ENCODE measurements at regions not wholly inside any gene's neighbourhood (a gene's known extent, or its start where the extent isn't known, plus 50 kb on each side); places are given as distances from the start of the nearest gene placed in this dataset.

DNA sequence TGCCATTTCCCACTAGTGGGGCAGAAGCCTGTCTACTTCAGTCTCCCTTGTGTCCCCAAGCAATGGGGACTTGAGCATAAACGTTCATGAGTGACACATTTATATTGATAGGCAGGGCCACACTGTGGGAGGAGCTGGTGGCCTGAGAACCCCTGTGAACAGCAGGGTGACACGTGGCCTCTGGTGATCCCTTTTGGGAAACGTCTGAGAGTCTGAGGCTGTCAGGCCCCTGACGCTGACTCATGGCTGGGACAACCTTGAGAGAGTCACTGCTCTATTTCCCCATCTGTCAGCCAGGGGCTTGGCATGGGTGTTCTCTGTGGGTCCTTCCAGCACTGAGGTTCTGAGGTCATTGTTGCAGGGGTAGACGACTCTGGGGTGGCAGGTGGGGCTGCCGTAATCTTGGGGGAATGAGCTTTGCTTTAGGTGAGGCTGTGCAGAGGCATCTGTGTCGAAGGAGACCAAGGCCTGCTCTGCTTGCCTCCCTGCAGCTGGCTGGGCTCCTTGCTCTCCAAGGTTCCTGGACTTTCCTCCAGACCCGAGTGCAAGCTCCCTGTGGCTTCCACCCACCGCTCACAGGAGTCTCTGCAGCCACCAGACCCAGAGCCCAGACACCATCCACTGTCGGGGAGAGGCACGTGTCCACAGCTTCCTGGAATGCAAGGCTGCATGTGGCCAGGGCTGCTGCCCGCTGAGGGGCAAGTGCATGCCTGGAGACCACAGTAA lies 54.7 kb downstream of the SMIM38 start:
- TF ChIP-seq, protein P1, sequence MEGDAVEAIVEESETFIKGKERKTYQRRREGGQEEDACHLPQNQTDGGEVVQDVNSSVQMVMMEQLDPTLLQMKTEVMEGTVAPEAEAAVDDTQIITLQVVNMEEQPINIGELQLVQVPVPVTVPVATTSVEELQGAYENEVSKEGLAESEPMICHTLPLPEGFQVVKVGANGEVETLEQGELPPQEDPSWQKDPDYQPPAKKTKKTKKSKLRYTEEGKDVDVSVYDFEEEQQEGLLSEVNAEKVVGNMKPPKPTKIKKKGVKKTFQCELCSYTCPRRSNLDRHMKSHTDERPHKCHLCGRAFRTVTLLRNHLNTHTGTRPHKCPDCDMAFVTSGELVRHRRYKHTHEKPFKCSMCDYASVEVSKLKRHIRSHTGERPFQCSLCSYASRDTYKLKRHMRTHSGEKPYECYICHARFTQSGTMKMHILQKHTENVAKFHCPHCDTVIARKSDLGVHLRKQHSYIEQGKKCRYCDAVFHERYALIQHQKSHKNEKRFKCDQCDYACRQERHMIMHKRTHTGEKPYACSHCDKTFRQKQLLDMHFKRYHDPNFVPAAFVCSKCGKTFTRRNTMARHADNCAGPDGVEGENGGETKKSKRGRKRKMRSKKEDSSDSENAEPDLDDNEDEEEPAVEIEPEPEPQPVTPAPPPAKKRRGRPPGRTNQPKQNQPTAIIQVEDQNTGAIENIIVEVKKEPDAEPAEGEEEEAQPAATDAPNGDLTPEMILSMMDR (IDR thresholded peaks at IDR 0.05; ENCODE audit: low read depth, low read length, poor library complexity, severe bottlenecking) = no peak
- TF ChIP-seq EZH2phosphoT487 (IDR thresholded peaks at IDR 0.05; ENCODE audit: borderline replicate concordance, low read length) = no peak
